ENCODE measurements at regions not wholly inside any gene's neighbourhood (a gene's known extent, or its start where the extent isn't known, plus 50 kb on each side); places are given as distances from the start of the nearest gene placed in this dataset.

- Histone ChIP-seq H3K27me3 (no peaks in the 10 kb centered on the region), H3K27ac (no peak overlapping the region), H3K4me1 (no peaks in the 10 kb centered on the region), H3K9me3 (no peaks in the 10 kb centered on the region), H3K36me3 (no peaks in the 10 kb centered on the region), H3K4me3 (no peak overlapping the region)
- intact Hi-C loops (cut with DNase I), result no loop called here
- no peak for TF ChIP-seq CTCF (IDR thresholded peaks at IDR 0.05)
- no peak for DNase-seq (ENCODE audit: low spot score in 2 of 2)
Measured at GRCh38 chr6:97665446-97665845, 382.4 kb upstream of the MMS22L start.

- intact Hi-C loops (cut with DNase I), result no loop called here
Measured at GRCh38 chr6:97666889-97667288, 383.9 kb upstream of the MMS22L start.

GRCh38 chr6:97668716-97669115 lies 385.7 kb upstream of the MMS22L start:
- H3K4me3 ChIP-seq, result peak overlapping the region; percentile 28 to 32
- H3K4me1 ChIP-seq, result no peaks in the 10 kb centered on the region
- H3K27ac ChIP-seq, result no peak overlapping the region
- H3K27me3 ChIP-seq, result no peaks in the 10 kb centered on the region
- H3K36me3 ChIP-seq, result no peaks in the 10 kb centered on the region
- DNase-seq (ENCODE audit: low spot score in 2 of 2), result no peak
- no peaks in the 10 kb centered on the region for H3K9me3 ChIP-seq
- TF ChIP-seq CTCF (IDR thresholded peaks at IDR 0.05), result no peak
- intact Hi-C loops (cut with DNase I), result no loop called here

More at GRCh38 chr6:97666889-97667288, 383.9 kb upstream of the MMS22L start:
- Histone ChIP-seq H3K4me1 (no peaks in the 10 kb centered on the region), H3K9me3 (no peaks in the 10 kb centered on the region), H3K36me3 (no peaks in the 10 kb centered on the region), H3K27me3 (no peaks in the 10 kb centered on the region), H3K27ac (no peak overlapping the region), H3K4me3 (no peak overlapping the region)
- no peak for DNase-seq (ENCODE audit: low spot score in 2 of 2)
- no peak for TF ChIP-seq CTCF (IDR thresholded peaks at IDR 0.05)

GRCh38 chr6:97669191-97670031 lies 386.4 kb upstream of the MMS22L start:
- no peaks in the 10 kb centered on the region for H3K27me3 ChIP-seq
- H3K36me3 ChIP-seq, result no peaks in the 10 kb centered on the region
- intact Hi-C loops (cut with DNase I), result no loop called here
- no peaks in the 10 kb centered on the region for H3K9me3 ChIP-seq
- no peaks in the 10 kb centered on the region for H3K4me1 ChIP-seq
- TF ChIP-seq CTCF (IDR thresholded peaks at IDR 0.05), result no peak
- DNase-seq (ENCODE audit: low spot score in 2 of 2), result no peak
- H3K27ac ChIP-seq, result no peak overlapping the region
- H3K4me3 ChIP-seq, result peak overlapping the region; percentile 28 to 32

- Histone ChIP-seq H3K4me3 (no peak overlapping the region), H3K27ac (no peak overlapping the region), H3K4me1 (no peaks in the 10 kb centered on the region), H3K27me3 (no peaks in the 10 kb centered on the region), H3K36me3 (no peaks in the 10 kb centered on the region), H3K9me3 (no peaks in the 10 kb centered on the region)
- no peak for DNase-seq (ENCODE audit: low spot score in 2 of 2)
- intact Hi-C loops (cut with DNase I), result no loop called here
- no peak for TF ChIP-seq CTCF (IDR thresholded peaks at IDR 0.05)
Measured at GRCh38 chr6:97674802-97675201, 391.8 kb upstream of the MMS22L start.
